GM18861 (cell line): ENCODE measurements at regions not wholly inside any gene's neighbourhood (a gene's known extent, or its start where the extent isn't known, plus 50 kb on each side); places are given as distances from the start of the nearest gene placed in this dataset.
"Not testable (repeated sequence)": the region's sequence is repeated elsewhere in the genome, so short reads cannot be mapped to it uniquely, and the experiment has no call there.

ENCODE experiments used
- ATAC-seq: cut with Tn5 transposase; IDR thresholded peaks from one replicate; pipeline ENCODE4 v1.9.1; 2021; ENCODE audit not compliant: unreplicated experiment

GRCh38 chr3:140752499-140752898 is 74.6 kb downstream of the TRIM42 start:
- no peak for ATAC-seq

DNA sequence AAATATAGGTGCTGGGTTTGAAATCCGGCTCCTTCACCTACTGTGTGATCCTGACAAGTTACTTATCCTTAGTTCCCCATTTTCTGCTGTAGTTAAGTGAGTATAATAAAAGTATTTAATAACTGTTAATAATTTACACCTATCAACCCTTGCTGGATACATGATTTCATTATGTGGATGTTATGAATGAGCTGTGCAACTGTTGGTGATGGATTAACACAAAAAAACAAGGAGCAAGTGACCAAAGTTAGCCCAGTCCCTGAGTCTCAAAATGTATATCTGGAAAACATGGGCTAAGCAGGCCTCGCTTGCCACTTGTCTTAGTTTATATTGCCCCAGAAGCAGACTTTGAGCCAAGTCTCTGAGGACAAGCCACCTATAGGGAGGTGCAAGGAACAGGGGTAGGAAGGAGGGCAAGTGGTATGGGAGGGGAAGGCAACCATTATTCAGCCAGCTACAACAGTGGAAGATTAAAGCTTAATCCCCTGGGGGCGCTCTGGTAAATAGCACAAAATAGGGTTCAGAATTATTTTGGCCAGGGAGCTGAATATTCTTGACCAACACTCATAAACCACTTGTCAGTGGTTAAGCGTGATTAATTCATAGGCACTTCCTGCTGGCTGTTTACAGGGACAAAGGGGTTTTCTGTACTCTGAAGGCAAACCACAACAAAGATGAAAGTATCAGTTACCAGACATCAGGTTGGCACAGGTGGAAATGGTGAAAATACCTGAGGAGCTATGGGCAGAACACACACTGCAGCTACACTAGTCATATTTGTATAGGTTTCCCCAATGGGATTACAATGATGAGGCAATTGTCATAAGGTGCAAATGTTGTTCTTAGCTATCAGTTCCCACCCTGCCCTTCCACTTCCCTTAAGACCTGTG is 76.2 kb downstream of the TRIM42 start:
- ATAC-seq: peak; percentile 75

DNA sequence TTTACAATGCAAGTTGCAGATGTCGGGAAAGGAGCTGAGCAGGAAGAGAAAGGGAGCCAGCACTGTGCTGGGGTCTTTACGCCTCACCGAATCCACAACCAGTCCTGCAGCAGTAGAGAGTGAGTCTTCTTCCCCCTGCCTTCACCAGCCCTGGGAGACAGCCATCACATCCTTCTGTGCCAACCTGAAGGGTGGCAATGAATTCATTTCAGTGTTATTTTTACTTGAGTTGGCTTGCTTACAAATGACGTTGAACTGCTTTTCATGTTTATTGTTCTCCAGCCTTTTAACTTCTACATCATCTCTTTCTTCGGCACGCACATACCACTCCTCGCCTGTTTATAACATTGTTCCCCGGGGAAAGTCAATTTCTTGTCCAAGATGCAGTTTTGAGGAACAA is 77.1 kb downstream of the TRIM42 start:
- no peak for ATAC-seq

- peak; percentile 43 for ATAC-seq
These were observed 78.6 kb downstream of the TRIM42 start for GRCh38 chr3:140756240-140757016.

DNA sequence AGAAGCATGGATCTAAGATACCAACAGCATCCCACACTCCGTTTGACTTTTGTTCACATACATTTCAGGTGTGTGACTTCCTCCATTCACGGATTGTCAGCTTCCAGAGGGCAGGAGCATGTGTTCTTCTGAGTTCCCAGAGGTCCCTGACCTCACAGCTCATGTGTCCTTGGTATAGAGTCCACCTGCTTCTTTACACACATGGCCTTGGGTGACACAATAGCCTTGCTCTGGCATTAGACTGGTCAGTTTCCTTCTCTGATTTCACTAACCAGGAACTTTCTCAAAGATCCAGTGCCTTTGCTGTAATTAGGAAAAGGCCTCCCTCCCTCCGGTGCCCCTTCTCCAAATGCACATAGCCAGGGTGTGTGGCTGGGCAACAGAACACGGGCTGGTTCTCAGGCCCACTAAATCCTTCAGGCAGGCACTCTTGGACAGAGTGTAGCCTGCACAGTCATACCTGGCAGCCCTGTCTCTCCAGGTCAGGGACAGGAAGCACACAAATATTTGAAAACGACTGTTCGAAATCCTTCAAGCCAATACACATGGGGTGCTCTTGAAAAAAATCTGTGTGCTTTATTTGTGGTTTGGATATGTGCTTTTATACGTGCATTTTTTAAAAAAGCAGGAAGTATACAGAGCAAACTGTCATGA is 81.1 kb downstream of the TRIM42 start:
- ATAC-seq: no peak

GRCh38 chr3:140760324-140761075 is 82.6 kb downstream of the TRIM42 start:
- no peak for ATAC-seq

GRCh38 chr3:140761076-140761639 is 83.3 kb downstream of the TRIM42 start:
- no peak for ATAC-seq

DNA sequence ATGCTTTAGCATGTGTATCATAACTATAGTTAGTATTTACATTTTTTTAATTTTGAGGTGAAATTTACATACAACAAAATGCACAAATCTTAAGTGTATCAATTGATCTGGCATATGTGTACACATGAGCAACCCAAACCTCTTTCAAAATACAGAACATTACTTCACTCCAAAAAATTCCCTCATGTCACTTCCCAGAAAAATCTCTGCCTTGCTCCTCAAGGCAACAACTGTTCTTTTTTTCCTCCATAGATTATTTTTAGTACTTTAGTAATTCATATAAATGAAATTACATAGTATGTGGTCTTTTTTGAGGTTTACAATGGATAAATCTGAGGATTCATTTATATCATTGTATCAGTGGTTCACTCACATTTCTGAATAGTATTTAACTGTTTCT is 84.9 kb downstream of the TRIM42 start:
- ATAC-seq: no peak

GRCh38 chr3:140763532-140763931 is 85.7 kb downstream of the TRIM42 start:
- no peak for ATAC-seq

DNA sequence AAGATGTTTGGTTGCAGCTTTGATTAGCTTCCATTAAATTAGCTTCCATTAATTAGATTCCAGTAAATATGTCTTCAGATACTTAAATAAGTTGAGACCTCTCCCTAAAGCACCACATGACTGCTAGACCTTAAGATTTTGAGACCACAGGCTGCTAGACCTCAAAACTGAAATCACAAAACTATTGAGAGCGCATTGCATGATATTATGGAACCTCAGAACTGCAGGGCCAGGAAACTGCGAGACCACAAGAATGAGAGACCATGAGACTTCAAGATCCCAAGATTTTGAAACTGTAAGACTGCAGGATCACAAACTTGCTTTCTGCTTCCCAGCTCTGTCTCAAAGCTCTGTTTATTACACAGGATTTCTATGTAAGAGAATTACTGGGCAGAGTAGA is 87.4 kb downstream of the TRIM42 start:
- ATAC-seq: no peak

- ATAC-seq: no peak
These were observed 88.6 kb downstream of the TRIM42 start for GRCh38 chr3:140766465-140766864.

DNA sequence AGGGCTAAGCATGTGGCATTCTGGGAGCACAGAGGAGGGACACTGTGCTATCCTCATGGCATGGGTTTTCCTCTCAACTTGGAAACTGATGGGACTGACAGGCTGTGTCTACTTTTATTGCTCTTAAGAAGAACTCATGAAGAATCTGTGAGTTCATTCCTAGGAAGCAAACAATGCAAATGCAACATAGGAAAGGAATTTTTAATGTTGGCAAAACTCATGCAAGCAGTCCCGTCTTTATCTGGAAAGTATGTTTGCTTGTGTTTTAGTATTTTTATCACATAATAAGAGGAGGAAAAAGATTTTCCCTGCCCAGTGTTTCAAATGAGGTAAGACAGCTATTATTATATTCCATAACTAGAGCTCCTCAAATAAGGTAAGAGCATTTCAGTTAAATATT is 89.7 kb downstream of the TRIM42 start:
- ATAC-seq: no peak

DNA sequence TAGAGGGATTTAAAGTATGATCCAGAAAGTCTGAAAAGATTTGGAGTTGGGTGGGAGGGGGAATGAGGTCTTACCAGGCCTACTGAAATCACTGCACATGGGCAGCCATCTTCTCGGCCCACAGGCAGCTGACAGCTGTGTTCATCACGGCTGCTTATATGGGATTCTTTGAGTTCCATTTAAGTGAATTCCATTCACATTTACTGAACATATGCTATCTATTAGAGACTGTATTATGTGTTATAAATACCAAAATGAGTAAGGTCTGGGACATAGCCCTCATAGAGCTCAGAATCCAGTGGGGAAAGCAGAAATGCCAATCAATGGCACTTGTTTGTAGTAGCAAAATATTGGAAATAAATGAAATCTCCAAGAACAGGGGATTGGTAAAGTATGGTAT is 91.1 kb downstream of the TRIM42 start:
- no peak for ATAC-seq

DNA sequence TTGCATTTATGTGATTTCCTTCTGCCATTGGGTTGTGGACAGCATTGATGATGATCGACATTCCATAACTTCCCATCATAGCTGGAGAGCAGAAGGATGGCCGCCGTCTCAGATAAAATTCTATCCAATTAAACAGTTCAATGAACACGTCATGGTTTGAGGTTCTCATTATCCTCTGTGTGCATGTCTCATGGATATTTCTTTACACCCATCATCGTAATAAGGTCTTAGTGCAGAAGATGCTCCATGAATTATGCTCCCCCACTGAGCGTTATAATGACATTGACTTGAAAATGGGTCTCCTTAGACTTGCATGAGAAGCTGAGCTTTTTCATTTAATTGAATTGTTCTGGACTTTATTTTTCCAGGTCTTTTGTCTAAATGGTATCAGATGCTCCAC is 92.1 kb downstream of the TRIM42 start:
- ATAC-seq: no peak

GRCh38 chr3:140770977-140771667 is 93.3 kb downstream of the TRIM42 start:
- ATAC-seq: no peak

GRCh38 chr3:140777631-140778233 is 99.9 kb downstream of the TRIM42 start:
- no peak for ATAC-seq

GRCh38 chr3:140791368-140791767 is 113.5 kb downstream of the TRIM42 start:
- ATAC-seq: no peak

DNA sequence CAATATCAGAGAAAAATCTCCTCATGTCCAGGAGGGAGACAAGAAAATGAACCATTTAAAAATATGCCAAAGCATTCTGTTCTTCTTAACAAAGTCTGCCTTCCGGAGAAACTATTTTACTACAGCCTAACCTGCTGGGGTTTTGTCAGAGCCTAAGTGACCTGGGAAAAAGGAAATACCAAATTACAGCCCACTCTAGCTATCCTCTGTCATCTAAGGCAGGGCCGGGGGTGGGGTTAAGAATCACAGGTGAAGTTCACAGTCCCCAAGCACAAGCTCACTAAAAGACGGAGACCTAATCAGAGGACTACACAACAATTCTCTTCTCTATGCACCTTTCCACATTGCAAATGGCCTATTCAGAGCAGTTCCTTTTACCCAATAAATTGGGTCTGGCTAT is 116.6 kb downstream of the TRIM42 start:
- ATAC-seq: no peak

GRCh38 chr3:140802898-140803297 is 125.0 kb downstream of the TRIM42 start:
- ATAC-seq: not testable (repeated sequence)

- no peak for ATAC-seq
These were observed 131.5 kb downstream of the TRIM42 start for GRCh38 chr3:140809316-140809715.
